Mucosa of descending colon (tissue), 3 donors: ENCODE measurements at regions not wholly inside any gene's neighbourhood (a gene's known extent, or its start where the extent isn't known, plus 50 kb on each side); places are given as distances from the start of the nearest gene placed in this dataset.

Experiments
- ATAC-seq: fragments of 200-7000 bp; cut with Tn5 transposase; one replicate; pipeline ENCODE4 v1.9.1; 2020; ENCODE audit warnings: mild to moderate bottlenecking, moderate library complexity
- DNase-seq, 3 donors: peaks; one replicate each; pipeline ENCODE4 v3.0.0-alpha.2; 2020
- H3K36me3 ChIP-seq: fragments of 200-600 bp; one replicate; pipeline ENCODE4 v1.8.0; 2021; ENCODE audit warnings: low read depth, mild to moderate bottlenecking
- H3K4me1 ChIP-seq: fragments of 200-600 bp; one replicate; pipeline ENCODE4 v1.8.0; 2021; ENCODE audit warnings: low read depth, mild to moderate bottlenecking
- H3K4me3 ChIP-seq: fragments of 200-600 bp; one replicate; pipeline ENCODE4 v1.8.0; 2021; ENCODE audit warnings: mild to moderate bottlenecking
- H3K9me3 ChIP-seq: fragments of 200-600 bp; one replicate; pipeline ENCODE4 v1.8.0; 2021; ENCODE audit warnings: mild to moderate bottlenecking
- CTCF ChIP-seq: fragments of 200-600 bp; IDR thresholded peaks from one replicate; pipeline ENCODE4 v1.8.0; 2022; ENCODE audit warnings: antibody characterized with exemption, mild to moderate bottlenecking
- intact Hi-C, 2 donors: fragments of 100-400 bp; cut with DNase I in 1 of 2; cut with micrococcal nuclease in 1 of 2; formaldehyde crosslinking; loops; one replicate each; pipeline versions ENCODE4 v1.11.0 to v1.11.1; 2022; cut with DNase I, micrococcal nuclease
- donor health status: DM: no; HTN: no; CAD: no; lungs with moderate emphysema.
- donor health status: DM: no; HTN: no; CAD: no.
- donor health status: DM: no; HTN: yes; CAD: no.

DNA sequence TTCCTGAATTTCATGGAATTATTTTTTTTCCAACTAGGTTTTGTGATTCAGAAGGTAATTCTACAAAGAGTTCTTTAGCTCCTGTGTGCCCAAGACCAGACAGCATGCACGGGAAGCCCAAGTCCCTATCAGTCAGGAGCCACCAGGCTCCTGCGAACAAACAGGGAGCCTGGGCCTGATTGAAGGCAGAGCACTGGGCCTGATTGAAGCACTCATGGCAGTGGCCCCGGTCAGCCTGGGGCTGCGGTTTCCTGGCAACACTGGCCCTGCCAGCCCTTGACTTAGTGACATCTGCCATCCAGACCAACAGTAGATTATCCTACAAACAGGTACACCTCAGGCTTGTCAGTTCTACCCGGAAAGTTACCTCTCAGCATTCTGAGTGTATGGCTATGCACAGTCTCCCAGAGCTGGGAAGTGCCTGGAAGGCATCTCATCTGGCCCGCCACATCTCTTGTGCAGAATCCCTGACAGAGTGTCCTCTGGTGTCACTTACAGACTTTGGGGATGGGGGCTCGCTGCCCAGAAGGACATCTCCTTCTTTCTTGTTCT lies 133.8 kb downstream of the VEGFA start:
- no peak for ATAC-seq
- no peak for DNase-seq
- Histone ChIP-seq H3K9me3 (no peaks in the 10 kb centered on the region), H3K36me3 (no peaks in the 10 kb centered on the region), H3K4me1 (peaks cover 3% of the 10 kb centered on the region), H3K4me3 (no peak overlapping the region)
- intact Hi-C loops: no loop called here
- TF ChIP-seq CTCF: no peak

DNA sequence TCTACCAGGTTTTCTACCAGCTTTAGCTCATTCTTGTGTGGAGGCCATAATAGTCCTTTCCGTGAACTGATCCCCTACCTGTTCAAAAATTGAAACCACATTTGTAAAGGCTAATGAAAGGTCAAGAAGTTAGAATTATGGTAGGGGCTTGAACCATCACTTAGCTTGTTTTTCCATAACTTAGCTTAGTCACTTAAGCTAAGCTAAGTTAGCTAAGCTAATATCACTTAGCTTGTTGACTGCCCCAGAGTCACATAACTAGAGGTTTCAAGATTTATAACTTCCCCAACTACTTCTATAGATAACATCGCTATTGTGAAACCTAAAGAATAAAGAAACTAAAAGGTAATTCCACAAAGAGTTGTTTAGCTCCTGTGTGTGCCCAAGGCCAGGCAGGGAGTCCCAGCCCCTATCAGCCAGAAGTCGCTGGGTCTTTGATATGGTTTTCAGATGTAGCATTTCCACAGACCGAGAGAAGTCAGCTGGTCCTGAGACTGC lies 131.8 kb downstream of the VEGFA start:
- no peaks in the 10 kb centered on the region for H3K36me3 ChIP-seq
- TF ChIP-seq CTCF: no peak

GRCh38 chr6:43900916-43901732 lies 131.1 kb downstream of the VEGFA start:
- peak; percentile 60 for ATAC-seq
- Histone ChIP-seq H3K4me1 (no peaks in the 10 kb centered on the region), H3K36me3 (no peaks in the 10 kb centered on the region), H3K9me3 (no peaks in the 10 kb centered on the region), H3K4me3 (no peak overlapping the region)
- DNase-seq: no peak
- intact Hi-C loops: no loop called here
- TF ChIP-seq CTCF: no peak

More for the DNA sequence above, 131.8 kb downstream of the VEGFA start:
- ATAC-seq: no peak
- intact Hi-C loops: no loop called here
- Histone ChIP-seq H3K4me3 (no peak overlapping the region), H3K4me1 (no peaks in the 10 kb centered on the region), H3K9me3 (no peaks in the 10 kb centered on the region)
- no peak for DNase-seq

DNA sequence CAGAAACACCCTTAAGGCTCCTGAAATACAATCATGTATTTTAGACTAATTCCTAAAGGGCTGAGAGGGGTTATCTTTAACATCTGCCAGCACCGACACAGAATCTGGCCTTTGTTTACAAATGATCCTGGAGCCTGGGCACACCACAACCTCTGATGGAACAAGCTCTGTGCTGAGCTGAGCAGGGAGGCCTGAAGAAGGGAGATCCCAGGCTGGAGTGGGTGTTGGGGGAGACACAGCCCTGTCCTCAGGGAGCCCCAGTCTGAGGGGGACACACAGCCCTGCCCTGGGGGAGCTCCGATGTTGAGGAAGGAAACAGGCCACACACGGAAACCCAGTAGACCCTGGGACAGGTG lies 130.5 kb downstream of the VEGFA start:
- Histone ChIP-seq H3K4me3 (no peak overlapping the region), H3K36me3 (no peaks in the 10 kb centered on the region), H3K9me3 (no peaks in the 10 kb centered on the region), H3K4me1 (no peaks in the 10 kb centered on the region)
- ATAC-seq: peak; percentile 9
- DNase-seq: no peak
- intact Hi-C loops: no loop called here
- no peak for TF ChIP-seq CTCF

GRCh38 chr6:43899830-43900229 lies 129.8 kb downstream of the VEGFA start:
- no peak for DNase-seq
- no peak overlapping the region for H3K4me3 ChIP-seq
- intact Hi-C loops: no loop called here
- no peak for TF ChIP-seq CTCF
- H3K4me1 ChIP-seq: no peaks in the 10 kb centered on the region
- H3K36me3 ChIP-seq: no peaks in the 10 kb centered on the region
- H3K9me3 ChIP-seq: no peaks in the 10 kb centered on the region
- ATAC-seq: no peak
